ENCODE measurements at regions not wholly inside any gene's neighbourhood (a gene's known extent, or its start where the extent isn't known, plus 50 kb on each side); places are given as distances from the start of the nearest gene placed in this dataset.

DNA sequence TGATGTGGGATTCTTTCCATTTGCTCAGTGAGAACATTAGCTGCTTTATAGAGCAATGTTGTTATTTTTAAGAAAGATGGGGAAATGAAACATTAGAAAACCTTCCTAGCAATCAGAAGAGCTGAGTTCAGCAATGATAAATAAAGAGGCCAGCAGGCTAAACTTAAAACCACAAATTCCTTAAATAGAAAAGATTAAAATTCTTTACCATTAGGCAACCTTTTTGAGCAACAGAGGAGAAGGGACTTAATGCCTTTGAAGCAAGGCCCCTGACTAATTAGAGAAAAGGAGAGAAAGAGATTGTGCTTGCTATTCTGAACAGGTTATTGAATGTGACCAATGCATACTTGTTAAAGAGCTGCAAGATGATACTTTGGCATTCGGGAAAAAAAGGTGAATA lies 160.8 kb upstream of the LMO3 start:
- H3K4me1 Mint-ChIP-seq (ENCODE audit: unreplicated experiment) = no peaks in the 10 kb centered on the region
- H3K27me3 Mint-ChIP-seq (ENCODE audit: unreplicated experiment) = peaks cover 1% of the 10 kb centered on the region
- no peak for DNase-seq (ENCODE audit: low spot score)
- H3K4me3 Mint-ChIP-seq (ENCODE audit: unreplicated experiment) = no peak overlapping the region
- no peak for TF ChIP-seq CTCF (IDR thresholded peaks at IDR 0.05; ENCODE audit: unreplicated experiment)
- no peaks in the 10 kb centered on the region for H3K36me3 Mint-ChIP-seq (ENCODE audit: low read depth, unreplicated experiment)
- no peak overlapping the region for H3K27ac Mint-ChIP-seq (ENCODE audit: unreplicated experiment)
- no peaks in the 10 kb centered on the region for H3K9me3 Mint-ChIP-seq (ENCODE audit: unreplicated experiment)

DNA sequence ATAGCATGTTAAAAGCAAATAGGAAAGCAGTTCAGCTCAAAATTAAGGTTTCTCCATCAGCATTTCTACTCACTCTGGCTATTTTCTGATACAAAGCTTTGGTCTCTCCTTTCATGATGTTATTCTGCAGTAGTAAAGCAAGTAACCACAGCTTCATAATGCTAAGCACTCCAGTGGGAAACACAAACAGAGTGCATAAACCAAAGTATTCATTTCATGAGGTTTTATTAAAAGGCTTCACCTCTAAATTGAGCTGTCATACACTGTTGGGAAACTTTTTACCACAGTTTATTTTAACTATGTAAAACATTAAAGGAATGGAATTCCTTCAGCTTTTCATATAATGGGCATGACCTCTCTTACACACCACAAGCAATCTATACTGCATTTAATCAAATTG lies 157.9 kb upstream of the LMO3 start:
- no peak for DNase-seq (ENCODE audit: low spot score)
- no peaks in the 10 kb centered on the region for H3K36me3 Mint-ChIP-seq (ENCODE audit: low read depth, unreplicated experiment)
- H3K4me3 Mint-ChIP-seq (ENCODE audit: unreplicated experiment) = no peak overlapping the region
- H3K27me3 Mint-ChIP-seq (ENCODE audit: unreplicated experiment) = no peaks in the 10 kb centered on the region
- H3K27ac Mint-ChIP-seq (ENCODE audit: unreplicated experiment) = no peak overlapping the region
- TF ChIP-seq CTCF (IDR thresholded peaks at IDR 0.05; ENCODE audit: unreplicated experiment) = no peak
- no peaks in the 10 kb centered on the region for H3K9me3 Mint-ChIP-seq (ENCODE audit: unreplicated experiment)
- H3K4me1 Mint-ChIP-seq (ENCODE audit: unreplicated experiment) = no peaks in the 10 kb centered on the region

DNA sequence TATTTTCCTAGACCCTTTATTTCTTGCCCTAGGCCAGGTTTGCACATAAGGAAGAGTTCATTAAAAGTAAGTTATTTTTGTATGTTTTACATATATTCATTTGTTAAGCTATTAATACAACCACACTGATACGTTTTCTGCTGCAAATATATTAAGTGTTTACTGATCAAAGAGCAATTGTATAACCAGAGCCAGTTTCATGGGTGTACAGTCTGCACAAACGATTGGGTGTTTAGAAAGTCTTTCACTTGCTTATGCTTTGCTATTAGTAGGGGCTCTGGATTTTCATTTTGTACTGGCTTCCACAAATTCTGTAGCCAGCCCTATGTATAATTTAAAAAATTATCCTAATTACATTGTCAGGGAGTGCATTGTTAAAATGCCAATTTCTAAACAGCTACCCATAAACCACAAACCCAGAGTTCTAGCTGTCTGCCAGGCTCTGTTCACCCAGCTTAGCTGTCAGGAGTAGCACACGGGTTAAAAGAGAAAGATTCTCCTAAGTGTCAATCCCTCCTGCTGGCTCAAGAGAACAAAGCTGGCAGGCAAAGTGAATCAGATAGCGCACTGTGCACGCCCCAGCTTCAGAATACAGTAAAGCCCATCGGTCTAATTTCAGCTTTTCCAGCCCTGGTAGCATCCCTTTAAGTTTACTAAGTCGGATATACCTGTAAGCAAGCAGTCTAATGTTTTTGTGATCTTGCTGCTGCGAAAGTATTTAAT lies 151.0 kb upstream of the LMO3 start:
- no peak overlapping the region for H3K4me3 Mint-ChIP-seq (ENCODE audit: unreplicated experiment)
- TF ChIP-seq CTCF (IDR thresholded peaks at IDR 0.05; ENCODE audit: unreplicated experiment) = no peak
- H3K27me3 Mint-ChIP-seq (ENCODE audit: unreplicated experiment) = no peaks in the 10 kb centered on the region
- no peaks in the 10 kb centered on the region for H3K4me1 Mint-ChIP-seq (ENCODE audit: unreplicated experiment)
- no peak for DNase-seq (ENCODE audit: low spot score)
- no peaks in the 10 kb centered on the region for H3K36me3 Mint-ChIP-seq (ENCODE audit: low read depth, unreplicated experiment)
- H3K9me3 Mint-ChIP-seq (ENCODE audit: unreplicated experiment) = no peaks in the 10 kb centered on the region
- H3K27ac Mint-ChIP-seq (ENCODE audit: unreplicated experiment) = no peak overlapping the region

DNA sequence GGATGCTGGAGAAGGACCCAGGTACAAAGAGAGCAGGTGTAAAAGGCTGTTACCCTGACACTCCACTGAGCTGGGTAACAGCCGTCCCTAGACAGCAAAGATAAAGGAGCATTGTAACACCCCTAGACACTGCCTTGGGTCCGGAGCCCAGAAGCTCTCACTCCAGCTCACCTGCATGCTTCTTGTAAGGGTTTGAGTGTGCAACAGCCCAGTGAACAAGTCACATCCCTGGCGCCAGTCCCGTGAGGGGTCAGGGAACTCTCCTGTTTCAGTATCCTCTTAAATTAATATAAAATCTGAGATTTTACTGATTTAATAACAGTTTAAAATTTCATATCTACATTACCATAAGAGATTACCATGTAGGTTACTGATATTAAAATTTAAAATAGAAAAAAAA lies 124.8 kb upstream of the LMO3 start:
- H3K4me1 Mint-ChIP-seq (ENCODE audit: unreplicated experiment) = no peaks in the 10 kb centered on the region
- no peak overlapping the region for H3K27ac Mint-ChIP-seq (ENCODE audit: unreplicated experiment)
- no peaks in the 10 kb centered on the region for H3K36me3 Mint-ChIP-seq (ENCODE audit: low read depth, unreplicated experiment)
- TF ChIP-seq CTCF (IDR thresholded peaks at IDR 0.05; ENCODE audit: unreplicated experiment) = no peak
- DNase-seq (ENCODE audit: low spot score) = no peak
- H3K27me3 Mint-ChIP-seq (ENCODE audit: unreplicated experiment) = no peaks in the 10 kb centered on the region
- H3K4me3 Mint-ChIP-seq (ENCODE audit: unreplicated experiment) = no peak overlapping the region
- no peaks in the 10 kb centered on the region for H3K9me3 Mint-ChIP-seq (ENCODE audit: unreplicated experiment)

DNA sequence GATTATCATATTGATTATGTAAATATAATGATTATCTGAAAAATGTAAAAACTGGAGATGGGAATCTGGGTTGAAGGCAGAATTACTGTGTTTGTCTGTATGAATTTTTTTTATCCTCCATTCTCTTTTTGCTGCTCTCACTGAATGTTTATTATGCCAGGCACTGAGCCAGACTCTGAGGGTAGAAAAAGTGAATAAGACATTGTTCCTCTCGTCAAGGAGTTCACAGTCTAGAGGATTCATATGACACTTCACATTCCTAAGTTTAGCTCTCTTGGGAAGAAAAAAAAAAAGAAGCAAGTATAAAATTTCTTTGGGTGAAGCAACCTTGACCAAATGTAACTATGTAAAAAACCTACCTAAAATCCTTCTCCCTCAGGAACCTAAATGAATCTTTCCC lies 120.9 kb upstream of the LMO3 start:
- no peak for TF ChIP-seq CTCF (IDR thresholded peaks at IDR 0.05; ENCODE audit: unreplicated experiment)
- Mint-ChIP-seq H3K27ac (ENCODE audit: unreplicated experiment) (no peak overlapping the region), H3K9me3 (ENCODE audit: unreplicated experiment) (no peaks in the 10 kb centered on the region), H3K4me1 (ENCODE audit: unreplicated experiment) (no peaks in the 10 kb centered on the region), H3K4me3 (ENCODE audit: unreplicated experiment) (no peak overlapping the region), H3K36me3 (ENCODE audit: low read depth, unreplicated experiment) (no peaks in the 10 kb centered on the region), H3K27me3 (ENCODE audit: unreplicated experiment) (no peaks in the 10 kb centered on the region)
- DNase-seq (ENCODE audit: low spot score) = no peak
